ENCODE measurements at regions not wholly inside any gene's neighbourhood (a gene's known extent, or its start where the extent isn't known, plus 50 kb on each side); places are given as distances from the start of the nearest gene placed in this dataset.

DNA sequence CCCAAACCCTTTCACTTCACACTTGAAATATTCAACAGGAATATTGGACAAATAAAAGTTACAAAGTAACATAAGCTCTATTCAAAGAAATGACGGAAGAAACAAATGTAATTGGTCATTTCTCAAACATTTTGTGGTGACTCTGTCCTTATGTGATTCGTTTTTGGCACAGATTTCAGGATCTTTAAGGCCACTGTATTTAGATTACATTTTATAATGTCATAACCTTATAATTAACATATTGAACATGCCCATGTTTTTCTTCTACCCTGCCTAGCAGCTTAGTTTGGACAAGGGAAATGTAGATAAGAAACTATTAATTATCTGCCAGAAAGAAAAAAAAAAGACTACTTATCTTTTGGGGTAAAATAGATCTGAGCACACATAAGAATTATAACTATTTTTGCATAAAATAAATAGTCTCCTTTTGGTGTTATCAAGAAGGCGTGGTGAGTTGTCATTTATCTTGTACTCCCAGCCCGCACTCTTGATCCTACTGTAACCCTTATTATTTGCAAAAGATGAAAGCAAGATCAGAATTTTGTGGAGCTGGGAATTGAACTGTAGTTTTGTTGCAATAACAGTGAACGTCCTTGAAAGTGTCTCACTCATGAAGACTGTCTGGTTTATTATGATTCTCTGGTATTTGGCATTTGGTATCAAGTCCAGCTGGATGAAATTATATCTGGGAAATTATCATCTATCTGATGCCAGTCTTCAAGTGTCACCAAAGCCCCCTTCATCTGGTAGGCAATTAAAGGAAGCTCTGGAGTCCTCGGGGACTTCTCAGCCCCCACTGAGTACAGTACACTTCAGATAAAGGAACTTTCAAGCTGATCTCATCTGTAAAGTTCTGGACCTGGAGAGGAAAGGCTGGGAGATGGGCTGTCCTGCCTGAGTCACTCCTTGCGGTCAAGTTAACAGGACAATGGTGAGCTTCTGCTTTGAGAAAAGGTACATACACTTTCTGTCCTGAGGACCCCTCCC, 175.7 kb upstream of the INHBA start:
- no peak for DNase-seq (ENCODE audit: low read depth in 2 of 2)

DNA sequence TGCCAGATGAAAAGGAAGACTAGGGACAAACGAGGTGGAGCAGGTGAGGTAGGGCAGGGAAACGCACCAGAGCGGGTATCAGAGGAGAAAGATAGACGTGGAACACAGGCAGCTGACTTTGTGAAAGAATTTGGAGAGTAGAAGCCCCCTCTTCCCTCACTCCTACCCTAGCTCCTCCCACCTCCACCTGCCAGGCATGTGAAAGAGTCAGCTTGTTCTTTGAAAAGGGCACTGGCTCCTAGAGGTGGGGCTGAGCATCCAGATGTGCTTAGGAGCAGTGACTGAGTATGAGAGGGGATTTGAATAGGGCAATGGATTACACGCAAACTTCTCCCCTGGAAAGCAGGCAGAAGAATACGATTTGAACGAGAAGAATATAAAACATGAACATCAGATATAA, 174.2 kb upstream of the INHBA start:
- no peak for DNase-seq (ENCODE audit: low read depth in 2 of 2)

DNA sequence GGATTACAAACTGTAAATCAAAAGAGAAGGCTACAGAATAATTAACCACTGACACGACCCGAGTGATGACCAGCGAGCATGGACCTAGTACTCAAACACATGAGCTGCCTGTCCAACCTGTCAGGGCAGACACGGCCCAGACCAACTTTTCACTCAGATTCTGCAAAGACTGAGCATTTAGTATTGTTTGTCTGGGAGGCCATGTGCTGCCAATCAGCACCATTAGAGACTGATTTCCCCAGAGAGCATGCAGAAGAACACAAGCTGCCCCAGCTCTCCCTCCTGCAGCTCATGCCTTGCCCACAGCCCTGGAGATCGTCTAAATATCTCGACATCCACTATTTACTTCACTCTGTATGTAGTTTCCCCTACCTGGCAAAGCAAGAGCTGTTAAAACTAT, 172.6 kb upstream of the INHBA start:
- no peak for DNase-seq (ENCODE audit: low read depth in 2 of 2)

DNA sequence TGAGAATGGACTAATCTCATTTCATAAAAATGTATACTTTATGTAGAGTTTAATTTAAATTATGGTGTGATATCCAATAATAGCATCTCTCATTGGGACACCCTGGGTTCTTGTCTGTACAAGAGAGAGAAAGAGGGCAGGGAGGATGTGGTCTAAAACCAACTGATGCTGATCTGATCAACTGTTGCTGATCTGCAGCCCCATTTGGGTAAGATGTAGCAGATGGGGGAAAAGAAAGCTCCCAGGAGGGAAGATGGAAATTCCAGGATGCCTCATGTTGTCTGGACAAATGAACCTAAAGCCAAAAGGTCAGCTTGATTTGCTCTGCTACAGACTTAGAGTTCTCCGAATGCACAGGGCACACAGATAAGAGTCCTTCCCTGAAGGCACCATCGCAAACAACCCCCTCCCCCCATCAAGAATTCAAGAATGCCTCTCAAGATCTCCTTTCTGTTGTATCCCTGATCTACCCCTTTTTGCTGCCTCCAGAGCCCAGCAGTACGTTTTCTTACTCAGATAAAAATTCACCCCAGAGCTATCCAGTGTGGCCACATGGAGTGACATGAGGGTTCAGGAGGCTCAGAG, 171.4 kb upstream of the INHBA start:
- DNase-seq (ENCODE audit: low read depth in 2 of 2), result no peak

DNA sequence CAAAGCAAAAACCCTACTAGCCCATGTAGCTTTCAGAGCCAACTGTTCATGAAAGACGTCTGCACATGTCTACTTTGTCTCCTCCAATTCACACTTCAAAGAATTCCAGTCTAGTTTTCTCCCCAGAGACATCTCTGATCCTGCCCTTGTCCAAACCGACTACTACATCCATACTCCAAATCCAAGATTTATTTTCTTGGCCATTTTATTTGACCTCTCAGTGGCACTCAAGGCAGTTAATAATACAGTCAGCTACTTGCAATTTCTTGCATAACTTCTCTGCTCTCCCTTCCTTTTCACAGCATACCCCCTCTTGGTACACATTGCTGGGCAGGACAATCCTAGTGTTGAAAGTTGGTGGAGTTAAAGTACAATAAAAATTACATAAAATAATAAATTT, 170.9 kb upstream of the INHBA start:
- DNase-seq (ENCODE audit: low read depth in 2 of 2), result no peak

DNA sequence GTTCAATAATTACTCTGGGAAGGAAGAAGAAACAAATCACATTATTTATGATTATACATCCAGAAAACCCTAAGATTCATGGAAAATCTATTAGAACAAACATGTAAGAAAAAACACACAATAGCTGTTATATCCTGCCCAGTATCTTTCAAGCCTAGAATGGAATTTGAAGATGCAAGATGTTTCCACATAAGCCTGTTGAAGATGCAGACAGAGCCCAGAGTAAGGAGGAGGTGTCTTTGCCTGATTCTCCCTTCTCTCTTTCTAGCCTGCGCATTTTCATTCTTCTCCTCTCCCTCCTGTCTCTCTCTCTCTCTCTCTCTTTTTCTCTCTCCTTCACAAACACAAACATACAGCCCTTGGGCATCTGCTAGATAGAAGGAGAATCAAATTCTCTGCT, 170.1 kb upstream of the INHBA start:
- DNase-seq (ENCODE audit: low read depth in 2 of 2), result no peak

DNA sequence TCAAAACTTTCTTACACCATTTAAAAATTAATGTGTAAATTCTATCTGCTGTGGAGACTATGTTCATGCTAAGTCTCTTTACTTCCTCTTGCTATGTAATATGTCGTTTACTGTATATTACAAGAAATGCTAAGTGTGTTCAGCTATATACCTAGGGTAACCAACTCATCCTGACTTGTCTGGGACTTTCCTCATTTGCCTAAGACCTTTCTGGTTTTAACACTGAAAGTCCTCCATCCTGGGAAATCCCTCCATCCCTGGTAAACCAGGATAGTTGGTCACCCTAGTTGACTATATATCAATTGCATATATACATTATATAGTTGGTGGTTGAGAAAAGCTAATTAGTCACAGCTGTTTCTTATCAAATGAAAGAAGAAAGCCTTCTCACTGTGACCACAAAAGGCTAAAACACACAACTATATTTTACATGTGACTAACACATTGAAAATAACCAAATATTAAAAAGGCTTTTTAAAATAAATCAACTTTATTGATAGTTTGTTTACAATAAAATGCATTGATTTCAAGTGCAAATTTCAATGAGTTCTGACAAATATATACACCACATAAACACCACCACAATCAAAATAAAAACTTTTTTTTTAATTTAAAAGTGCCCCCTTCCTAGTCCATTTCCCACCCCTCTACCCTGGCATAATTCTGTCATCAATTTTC, 167.7 kb upstream of the INHBA start:
- no peak for DNase-seq (ENCODE audit: low read depth in 2 of 2)

DNA sequence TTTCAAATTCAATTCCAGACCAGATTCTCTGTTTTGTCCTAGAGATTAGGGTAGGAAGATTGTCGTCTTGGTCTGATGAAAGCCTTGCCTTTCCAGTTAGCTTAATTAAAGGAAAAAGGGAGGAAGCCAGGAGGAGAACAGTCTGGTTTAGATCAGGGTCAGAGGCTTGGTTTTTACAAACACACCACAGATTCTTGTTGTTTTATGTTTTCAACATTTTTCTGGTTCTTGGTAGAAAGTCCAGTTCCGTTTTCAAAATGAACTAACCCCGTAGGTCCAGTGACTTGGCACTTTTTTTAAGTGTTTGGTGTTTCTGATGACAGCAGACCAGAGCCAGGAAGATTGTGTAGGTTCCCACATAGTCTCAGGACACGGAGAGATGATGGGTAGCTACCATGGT, 167.1 kb upstream of the INHBA start:
- no peak for DNase-seq (ENCODE audit: low read depth in 2 of 2)

DNA sequence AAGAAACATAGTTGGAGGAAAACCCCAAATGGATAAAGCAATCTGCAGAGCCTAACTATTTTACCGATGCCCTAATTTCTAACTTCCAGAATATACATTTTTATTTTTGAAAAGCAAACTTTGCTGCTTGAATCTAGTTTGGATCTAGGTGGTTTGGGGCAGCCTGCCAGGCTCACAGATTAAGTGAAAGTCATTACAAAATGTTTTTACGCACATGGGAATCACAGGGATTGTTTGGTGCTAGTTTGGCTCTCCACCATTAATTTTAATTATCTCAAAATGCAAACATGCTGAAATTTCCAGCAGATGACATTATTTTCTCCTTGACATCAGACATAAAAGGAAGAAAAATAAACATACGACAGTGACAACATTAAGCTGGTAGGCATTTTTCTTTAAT, 166.7 kb upstream of the INHBA start:
- no peak for DNase-seq (ENCODE audit: low read depth in 2 of 2)

DNA sequence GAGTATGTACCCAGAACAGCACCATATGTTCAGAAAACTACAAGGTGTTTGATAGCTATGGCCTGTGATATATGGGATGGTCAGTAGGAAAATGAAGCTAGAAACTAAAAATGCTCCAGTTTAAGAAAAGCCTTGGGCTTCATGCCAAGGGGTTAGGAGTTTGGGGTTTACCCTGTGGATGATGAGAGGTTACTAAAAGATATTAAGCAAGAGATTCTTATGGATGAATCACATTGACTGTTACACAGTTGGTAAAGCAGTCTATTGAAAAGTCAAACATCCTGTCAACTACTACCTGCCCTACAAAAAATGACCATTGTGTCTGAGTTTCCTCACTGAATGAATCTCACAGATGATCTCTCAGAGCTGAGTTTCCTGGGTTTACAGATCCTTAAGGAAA, 166.2 kb upstream of the INHBA start:
- no peak for DNase-seq (ENCODE audit: low read depth in 2 of 2)

DNA sequence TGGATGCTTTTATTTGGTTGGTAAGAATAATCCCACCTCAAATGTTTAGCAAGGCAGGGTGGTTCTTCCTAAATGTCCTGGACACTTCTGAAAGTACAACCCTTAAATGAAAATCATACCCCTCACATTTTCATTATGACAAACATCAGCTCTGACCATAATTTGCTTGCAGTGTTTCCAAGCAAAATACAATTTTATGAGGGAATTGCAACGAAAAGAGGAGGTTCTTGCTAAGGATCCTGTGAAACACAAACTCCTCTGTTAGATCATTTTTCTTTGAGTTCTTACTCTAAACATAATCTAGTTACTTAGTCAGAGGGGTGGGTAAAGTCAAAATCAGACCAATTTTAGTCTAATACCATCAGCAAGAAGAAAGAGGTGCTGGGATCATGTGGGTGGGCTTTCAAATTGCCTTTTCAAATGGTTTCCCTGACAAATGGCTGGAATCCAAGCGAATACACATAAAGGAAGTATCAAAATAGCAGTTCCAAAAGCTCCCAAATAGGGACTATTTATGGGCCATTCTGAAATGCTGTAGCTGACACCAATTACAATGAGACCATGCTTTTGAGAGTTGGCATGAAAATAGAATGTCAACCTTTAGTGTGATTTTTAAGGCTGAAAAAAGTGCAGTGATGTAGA, 164.9 kb upstream of the INHBA start:
- no peak for DNase-seq (ENCODE audit: low read depth in 2 of 2)

DNA sequence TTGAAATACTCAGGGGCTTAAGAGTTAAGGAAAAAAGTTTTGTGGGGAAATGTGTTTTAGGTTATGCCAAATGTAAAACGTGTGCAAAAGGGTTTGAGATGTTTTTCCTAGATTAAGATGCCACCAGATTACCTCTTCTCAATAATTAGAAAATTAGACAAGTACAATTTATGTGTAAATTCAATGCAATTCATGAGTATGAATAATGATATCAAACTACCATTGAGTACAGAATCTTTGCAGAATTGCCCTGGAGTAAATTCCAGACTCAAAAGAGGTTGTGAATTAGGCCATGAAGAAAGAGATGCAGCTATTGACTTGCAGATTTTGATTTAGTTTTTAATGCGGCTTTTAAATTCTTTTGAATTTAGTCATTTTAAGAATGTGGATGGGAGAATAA, 159.4 kb upstream of the INHBA start:
- no peak for DNase-seq (ENCODE audit: low read depth in 2 of 2)

DNA sequence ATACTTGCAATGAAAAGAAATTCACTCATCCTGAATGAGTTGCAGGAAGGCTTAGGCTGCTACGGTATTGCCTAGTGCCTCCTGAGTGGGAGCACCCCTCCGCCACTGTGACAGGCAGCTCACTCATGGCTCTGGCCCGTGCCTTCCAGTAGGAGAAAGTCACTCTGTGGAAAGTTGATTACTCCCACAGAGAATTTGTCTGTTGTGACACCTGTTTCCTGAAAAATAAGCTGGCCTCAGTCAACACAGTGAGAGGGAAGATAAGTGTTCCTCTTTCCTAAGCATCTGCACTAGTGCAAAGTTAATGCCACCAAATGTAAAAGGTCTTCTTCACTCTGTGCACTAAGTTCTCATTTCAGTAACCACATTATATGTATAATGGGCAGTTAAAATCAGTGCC, 158.8 kb upstream of the INHBA start:
- DNase-seq (ENCODE audit: low read depth in 2 of 2), result no peak

DNA sequence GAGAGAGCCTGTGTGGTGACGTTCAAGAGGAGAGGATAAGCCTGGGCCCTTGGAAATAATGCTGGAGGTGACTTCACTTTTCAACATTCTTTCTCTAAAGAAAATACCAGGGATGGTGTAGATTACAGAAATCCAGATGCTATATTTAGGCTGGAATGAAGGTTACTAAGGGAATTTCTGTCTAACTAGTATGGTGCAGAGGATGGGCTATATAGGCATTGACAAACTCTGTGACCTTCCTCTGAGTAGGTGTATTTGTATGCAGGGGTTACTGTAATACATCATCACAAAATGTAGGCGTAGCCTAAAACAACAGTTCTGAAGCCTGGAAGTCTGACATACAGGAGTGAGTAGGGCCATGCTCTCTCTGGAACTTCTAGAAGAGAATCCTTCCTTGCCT, 155.3 kb upstream of the INHBA start:
- no peak for DNase-seq (ENCODE audit: low read depth in 2 of 2)

DNA sequence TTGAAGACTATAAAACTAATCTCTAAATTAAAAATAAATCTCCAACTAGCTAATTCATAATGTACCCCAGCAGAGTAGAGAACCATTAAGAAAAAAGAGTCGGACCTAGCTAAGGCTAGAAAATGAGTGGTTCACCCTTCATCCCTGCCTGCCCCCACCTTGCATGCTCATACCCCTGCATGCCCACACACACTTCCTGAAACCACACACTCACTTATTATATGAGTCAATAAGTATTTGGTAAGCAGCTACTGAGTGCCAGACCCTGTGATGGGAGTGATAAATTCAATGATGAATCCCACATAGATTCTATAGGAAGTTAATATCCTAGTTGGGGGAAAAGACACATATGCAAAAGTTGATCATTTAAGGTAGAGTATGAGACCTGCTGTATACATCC, 152.9 kb upstream of the INHBA start:
- DNase-seq (ENCODE audit: low read depth in 2 of 2), result no peak

DNA sequence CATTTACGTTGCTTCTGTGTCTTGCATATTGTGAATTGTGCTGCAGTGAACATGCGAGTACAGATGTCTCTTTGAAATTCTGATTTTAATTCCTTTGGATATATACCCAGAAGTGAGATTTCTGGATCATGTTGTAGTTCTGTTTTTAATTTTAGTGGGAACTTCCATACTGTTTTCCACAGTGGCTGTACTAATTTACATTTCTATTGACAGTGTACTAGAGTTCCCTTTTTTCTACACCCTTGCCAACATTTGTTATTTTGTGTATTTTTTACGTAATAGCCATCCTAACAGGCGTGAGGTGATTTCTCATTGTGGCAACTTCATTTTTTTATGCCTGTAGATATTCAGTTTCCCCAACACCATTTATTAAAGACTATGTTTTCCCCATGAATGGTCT, 144.7 kb upstream of the INHBA start:
- DNase-seq (ENCODE audit: low read depth in 2 of 2), result no peak

DNA sequence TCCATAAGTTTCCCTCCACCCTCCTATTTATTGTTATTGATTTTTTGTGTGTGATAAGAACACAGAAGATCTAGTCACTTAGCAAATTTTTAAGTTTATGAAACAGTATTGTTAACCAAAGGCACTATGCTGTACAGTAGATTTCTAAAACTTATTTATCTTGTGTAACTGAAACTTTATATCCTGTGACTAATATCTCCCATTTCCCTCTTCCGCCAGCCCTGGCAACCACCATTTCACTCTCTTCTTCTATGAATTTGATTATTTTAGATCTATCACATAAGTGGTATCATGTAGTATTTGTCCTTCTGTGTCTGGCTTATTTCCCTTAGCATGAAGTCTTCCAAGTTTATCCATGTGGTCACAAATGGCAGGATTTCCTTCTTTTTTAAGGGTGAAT, 144.3 kb upstream of the INHBA start:
- DNase-seq (ENCODE audit: low read depth in 2 of 2), result no peak

DNA sequence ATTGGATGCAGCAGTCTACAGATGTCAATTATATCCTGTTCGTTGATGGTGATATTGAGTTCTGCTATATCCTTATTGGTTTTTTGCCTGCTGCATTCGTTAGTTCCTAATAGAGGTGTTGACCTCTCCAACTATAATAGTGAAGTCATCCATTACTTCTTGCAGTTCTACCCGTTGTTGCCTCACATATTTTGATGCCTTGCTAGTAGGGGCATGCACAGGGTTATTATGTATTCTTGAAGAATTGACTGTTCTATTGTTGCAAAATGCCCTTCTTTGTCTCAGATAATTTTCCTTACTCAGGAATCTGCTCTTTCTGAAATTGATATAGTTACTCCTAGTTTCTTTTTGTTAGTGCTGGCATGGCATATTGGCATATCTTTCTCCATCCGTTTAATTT, 140.1 kb upstream of the INHBA start:
- DNase-seq (ENCODE audit: low read depth in 2 of 2), result no peak

DNA sequence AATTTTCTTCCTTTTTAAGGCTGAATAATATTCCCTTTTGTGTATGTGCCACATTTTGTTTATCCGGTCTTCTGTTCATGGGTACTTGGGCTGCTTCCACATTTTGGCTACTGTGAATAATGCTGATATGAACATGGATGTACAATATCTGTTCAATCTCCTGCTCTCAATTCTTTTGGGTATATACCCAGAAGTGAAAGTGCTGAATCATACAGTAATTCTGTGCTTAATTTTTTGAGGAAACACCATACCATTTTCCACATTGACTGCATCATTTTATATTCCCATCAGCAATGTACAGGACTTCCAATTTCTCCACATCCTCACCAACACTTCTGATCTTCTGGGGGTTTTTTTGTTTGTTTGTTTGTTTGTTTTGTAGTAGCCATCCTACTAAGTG, 135.0 kb upstream of the INHBA start:
- no peak for DNase-seq (ENCODE audit: low read depth in 2 of 2)

DNA sequence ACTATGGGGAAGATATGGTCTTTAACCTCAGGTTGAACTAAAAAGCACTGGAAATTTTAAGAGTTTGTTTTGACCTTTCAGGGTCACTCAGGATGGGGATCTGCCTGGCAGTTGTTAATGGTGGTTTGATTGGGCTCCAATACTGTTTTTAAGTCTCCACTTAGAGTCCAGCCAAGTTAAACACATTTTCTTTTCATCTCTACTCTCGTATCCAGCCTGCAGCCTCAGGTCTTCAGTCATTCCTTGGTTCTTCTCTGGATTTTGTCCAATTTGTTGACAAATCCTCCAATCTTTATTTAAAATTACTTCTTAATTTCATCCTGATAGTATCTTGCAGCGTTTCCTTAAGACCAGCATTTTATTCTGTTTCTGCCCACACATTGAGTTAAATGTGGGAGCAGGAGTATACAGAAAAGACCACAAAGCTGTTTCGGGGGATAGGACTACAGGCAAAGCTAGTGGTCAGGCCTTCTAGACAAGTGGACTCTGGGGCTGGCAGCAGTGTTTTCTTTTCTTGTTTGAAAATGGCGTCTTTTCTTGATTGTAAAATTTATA, 133.2 kb upstream of the INHBA start:
- no peak for DNase-seq (ENCODE audit: low read depth in 2 of 2)

DNA sequence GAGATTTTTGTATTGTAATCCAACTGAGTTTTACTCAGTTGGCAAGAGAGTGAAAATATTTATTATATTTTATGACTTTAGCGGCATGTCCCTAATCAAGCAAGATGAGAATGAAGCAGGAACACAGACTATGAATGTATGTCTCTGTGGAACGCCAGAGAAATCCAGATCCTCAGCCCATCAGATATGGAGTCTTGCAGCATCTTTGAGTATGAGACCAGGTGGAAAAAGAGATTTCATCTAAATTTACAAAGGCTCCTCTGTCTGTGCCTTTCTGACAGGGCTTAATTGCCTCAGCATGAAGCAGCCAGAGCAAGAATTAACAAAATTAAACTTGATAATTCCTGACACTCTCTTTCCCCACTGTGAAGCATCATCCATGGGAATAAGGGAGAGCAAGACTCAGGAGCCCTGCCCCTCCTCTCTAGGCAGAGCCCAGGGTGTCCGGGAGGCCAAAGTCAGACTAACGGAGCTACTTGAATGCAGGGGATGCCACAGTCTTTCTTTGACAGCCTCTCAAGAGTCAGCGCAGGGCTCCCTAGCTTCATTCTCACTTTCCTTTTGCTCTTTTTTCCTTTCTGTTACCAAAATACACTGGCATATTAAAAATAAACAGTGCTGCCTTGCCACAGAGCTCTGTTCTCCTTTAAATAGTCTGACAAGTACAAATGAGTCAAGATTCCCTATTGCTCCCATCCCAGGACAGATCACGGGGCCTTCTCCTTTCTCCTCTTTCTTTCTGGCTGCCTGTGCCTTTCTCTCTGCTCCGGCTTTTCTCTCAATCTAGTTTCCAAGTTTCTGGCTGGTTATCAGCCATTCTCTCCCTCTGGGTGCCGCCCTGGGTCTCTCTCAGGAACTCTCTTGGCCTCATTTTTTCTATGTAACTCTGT, 132.2 kb upstream of the INHBA start:
- no peak for DNase-seq (ENCODE audit: low read depth in 2 of 2)
